Fibroblast of skin of back (primary cell): ENCODE measurements at regions not wholly inside any gene's neighbourhood (a gene's known extent, or its start where the extent isn't known, plus 50 kb on each side); places are given as distances from the start of the nearest gene placed in this dataset.
"Not testable (repeated sequence)": the region's sequence is repeated elsewhere in the genome, so short reads cannot be mapped to it uniquely, and the experiment has no call there.

Source experiments
- DNase-seq: peaks from one replicate; pipeline ENCODE4 v3.0.0-alpha.2; 2013

DNA sequence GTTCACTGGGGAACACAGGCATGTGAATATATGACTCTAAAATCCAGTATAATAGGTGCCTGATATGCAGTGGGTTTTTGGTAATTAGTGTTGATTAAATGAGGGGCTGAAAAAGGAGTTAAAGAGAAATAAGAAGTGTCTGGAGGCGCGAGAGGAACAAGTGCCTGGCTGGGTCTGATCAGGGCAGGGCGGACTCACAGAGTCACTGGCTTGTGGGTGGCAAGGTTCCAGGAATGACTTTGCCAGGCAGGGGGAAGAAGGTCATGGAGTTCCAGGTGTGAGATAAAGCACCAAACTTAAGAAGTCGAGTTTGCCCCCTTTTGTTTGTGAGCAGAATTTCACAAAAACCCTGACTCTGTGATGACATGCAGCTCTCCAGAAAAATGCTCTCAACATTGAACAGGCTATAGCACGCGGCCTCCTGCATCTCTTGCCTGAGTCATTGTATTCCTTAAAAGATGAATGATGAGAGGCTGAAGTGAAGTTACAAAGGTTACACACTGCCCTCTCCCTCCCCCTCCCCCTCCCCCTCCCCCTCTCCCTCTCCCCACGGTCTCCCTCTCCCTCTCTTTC is 63.0 kb upstream of the LMCD1 start:
- no peak for DNase-seq

DNA sequence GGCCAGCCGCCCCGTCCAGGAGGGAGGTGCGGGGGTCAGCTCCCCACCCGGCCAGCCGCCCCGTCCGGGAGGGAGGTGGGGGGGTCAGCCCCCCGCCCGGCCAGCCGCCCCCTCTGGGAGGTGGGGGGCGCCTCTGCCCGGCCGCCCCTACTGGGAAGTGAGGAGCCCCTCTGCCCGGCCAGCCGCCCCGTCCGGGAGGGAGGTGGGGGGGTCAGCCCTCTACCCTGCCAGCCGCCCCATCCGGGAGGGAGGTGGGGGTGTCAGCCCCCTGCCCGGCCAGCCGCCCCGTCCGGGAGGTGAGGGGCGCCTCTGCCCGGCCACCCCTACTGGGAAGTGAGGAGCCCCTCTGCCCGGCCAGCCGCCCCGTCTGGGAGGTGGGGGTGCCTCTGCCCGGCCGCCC is 61.5 kb upstream of the LMCD1 start:
- DNase-seq: not testable (repeated sequence)

DNA sequence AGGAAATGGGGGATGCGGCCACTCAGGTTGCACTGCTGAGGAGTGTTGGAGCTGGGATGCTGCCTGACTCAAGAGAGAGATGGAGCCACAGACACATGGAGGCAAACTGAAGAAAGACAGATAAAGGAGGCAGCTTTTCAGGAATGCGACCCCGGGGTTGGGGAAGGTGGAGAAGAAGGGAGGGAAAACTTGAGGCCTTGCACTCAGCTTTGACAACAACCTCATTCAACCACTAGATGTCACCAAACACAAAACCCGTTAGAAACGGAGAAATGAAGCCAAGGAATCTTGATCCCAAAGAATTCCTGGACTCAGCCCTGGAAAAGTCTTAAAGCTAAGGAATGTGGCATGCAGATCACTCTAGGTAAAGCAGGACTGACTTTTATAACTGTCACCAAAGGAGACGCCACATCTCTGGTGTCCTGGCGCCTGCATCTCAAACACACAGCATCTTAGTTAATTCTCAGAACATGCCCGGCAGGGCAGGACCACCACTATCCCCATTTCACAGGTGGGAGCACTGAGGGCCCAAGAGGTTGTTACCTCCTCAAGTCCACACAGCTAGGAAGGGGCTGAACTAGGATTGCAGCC is 59.6 kb upstream of the LMCD1 start:
- DNase-seq: peak; percentile 87

DNA sequence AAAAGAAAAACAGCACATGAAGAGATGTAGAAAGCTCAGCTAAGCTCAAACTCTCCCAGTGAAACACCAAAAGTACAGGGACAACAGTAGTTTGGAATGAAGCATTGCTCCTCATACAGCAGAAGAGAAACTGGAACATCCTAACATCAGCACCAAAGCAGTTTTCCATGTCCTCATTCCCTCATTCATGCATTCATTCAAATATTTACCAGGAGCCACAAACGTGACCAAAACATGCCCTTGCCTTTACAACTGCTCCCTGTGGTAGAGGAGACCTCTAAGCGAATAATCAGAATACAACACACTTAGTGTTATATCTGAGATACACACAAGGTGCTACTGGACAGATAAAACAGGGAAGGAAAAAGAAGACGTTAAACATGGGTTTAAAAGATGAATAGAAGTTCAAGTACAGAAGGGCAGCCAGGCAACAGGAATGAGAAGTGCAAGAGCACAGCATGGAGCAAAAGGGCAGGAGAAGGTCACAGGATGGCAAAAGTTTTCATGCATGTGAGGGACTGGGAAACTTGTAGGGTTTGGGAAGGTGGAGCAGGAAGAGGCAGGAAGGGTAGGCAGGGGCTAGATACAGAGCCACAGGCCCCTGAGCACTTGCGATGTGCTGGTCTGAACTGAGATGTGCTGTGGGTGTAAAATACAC is 58.5 kb upstream of the LMCD1 start:
- DNase-seq: no peak

DNA sequence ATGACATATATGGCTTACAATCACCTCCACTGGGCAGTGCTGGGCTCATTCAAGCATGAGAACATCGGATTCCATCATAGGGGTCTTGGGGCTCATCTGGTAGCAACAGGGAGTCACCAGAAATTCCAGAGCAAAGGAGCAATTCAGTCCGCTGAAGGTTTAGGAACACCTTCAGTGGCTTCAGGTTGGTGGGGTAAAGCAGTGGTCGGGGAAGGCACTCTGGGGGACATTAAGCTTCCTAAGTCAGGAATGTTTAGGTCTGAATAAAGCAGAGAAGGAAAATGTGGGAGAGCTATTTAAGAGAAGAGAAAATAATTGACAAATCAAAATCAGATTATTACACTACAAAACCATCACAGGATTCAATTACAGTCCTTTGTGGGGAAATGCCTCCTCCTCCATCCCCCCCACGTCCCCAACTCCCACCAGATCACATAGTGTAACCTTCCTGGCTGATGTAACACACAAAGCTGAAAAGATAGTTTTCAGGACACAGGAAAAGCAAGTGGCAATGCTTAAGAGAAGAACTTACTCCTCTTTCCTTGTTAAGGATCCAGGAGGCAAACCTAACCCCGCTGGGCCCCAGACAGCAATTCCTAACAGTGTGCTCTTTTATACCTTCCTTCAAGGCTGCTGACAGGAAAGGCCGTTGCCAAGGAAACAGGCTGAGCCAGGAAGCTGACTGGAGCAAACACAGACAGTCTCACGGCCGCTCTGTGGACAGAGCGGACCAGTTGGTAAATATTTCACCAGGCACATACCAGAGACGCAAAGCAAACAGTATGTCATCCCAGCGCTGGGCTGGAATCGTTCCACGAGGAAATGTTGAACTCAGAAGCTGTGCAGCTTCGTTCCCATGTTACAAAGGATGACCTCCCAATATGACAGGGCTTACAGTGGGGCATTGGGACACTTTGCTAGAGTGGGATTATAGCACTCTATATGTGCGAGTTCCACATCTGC is 57.5 kb upstream of the LMCD1 start:
- peak; percentile 100 for DNase-seq

DNA sequence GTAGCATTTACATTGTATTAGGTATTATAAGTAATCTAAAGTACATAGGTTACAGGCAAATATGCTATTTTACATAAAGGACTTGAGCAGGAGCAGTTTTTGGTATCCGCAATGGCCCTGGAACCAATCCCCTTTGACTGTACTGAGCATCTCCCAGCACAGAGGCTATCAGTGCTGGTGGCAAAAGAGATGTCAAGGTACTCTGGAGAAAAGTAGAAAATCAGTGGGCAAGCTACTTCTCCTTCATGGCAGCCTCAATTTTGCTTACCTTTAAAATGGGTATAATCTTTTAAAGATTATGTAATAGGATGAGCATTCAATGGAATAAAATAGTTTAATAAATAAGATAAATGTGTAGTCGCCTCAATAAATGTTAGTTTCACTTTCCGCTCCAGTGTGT is 56.7 kb upstream of the LMCD1 start:
- no peak for DNase-seq

DNA sequence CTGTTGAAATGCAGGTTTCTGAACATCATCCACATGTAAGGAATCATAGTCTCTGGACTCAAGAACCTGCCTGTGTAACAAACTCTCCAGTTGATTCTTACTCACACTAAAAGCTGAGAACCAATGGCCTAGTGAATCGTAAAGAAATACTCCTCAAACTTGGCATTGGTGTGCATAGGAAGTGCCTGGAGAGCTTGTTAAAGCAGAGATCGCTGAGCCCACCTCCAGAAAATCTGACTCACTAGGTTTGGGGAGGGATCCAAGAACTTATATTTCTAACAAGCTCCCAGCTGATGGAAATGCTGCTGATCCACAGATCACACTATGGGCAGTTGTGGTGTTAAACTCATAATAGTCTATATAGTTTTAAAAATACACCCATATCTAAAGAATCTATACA is 55.8 kb upstream of the LMCD1 start:
- peak; percentile 92 for DNase-seq

DNA sequence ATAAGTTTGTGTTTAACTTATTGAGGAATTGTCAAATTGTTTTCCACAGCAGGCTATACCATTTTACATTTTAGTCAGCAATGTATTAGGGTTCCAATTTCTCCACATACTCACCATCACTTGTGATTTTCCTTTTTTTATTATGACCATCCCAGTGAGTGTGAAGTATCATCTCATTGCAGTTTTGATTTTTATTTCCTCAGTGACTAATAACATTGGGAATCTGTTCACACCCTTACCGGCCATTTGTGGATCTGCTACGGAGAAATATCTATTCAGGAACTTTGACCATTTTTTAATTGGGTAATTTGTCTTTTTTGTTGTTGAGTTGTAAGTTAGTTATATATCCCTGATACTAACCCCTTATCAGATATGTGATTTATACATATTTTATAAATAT is 54.8 kb upstream of the LMCD1 start:
- peak; percentile 39 for DNase-seq

DNA sequence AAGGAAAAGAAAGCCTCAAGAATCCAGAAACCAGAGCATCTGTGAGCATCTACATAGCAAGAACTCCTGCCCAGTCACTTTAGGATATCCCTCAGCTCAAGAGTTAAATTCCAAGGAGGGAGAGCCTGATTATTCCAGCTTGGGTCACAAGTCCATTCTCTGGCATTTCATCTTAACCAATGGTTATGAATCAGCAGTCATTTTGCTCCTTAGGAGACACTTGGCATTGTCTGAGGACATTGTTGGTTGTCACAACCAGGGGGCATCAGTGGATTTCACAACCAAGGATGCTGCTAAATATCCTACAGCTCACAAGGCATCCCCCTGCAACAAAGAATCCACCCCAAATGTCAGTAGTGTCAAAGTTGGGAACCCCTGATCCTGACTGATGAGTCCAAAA is 51.0 kb upstream of the LMCD1 start:
- DNase-seq: peak; percentile 78

DNA sequence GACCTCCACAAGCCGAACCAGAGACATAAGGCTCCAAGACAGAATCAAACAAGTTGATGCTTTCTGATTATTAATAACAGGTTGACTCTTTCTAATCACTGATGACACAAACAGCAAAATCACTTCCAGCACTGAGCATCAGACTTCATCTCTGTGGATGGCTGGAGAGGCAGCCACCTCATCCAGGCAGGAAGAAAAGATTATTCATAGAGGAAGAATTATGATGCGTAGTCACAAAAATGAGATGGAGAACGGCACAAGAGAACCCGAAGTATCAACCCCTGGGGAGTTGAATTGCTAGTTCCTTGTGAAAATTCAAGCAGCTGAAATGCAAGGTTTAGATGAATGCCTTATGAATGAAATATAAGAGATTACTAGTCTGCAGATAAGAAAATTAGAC is 49.9 kb upstream of the LMCD1 start:
- peak; percentile 95 for DNase-seq
